MM.1S (cell line): ENCODE measurements at regions not wholly inside any gene's neighbourhood (a gene's known extent, or its start where the extent isn't known, plus 50 kb on each side); places are given as distances from the start of the nearest gene placed in this dataset.

Experiments used
- DNase-seq: peaks from one replicate; pipeline ENCODE4 v3.0.0-alpha.2; 2015
- H2AFZ ChIP-seq: fragments of 300-600 bp; sonication (generic); 2 replicates; pipeline ENCODE4 v1.6.0; 2016; ENCODE audit warnings: antibody characterized with exemption, low read length
- H3F3A ChIP-seq: fragments of 300-600 bp; sonication (generic); 2 replicates; pipeline ENCODE4 v1.6.1; 2016; ENCODE audit warnings: mild to moderate bottlenecking, antibody characterized with exemption, low read length, moderate library complexity, mixed read lengths; ENCODE audit not compliant: insufficient read depth
- H3K27ac ChIP-seq: fragments of 300-600 bp; sonication (generic); 2 replicates; pipeline ENCODE4 v1.5.1; 2016; ENCODE audit warnings: mild to moderate bottlenecking, low read length
- H3K27me3 ChIP-seq: fragments of 300-600 bp; sonication (generic); replicated peaks from 2 replicates; pipeline ENCODE4 v1.6.0; 2016; ENCODE audit warnings: low read length; ENCODE audit not compliant: insufficient read depth
- H3K36me3 ChIP-seq: fragments of 300-600 bp; sonication (generic); replicated peaks from 2 replicates; pipeline ENCODE4 v1.6.1; 2016; ENCODE audit warnings: mild to moderate bottlenecking, low read length, mixed read lengths; ENCODE audit not compliant: insufficient read depth
- H3K4me1 ChIP-seq: fragments of 300-600 bp; sonication (generic); 2 replicates; pipeline ENCODE4 v1.6.1; 2016; ENCODE audit warnings: low read length, mixed read lengths
- H3K4me2 ChIP-seq: fragments of 300-600 bp; sonication (generic); 2 replicates; pipeline ENCODE4 v1.6.0; 2016; ENCODE audit warnings: low read depth, low read length
- H3K4me3 ChIP-seq: fragments of 300-600 bp; sonication (generic); 2 replicates; pipeline ENCODE4 v1.5.1; 2016; ENCODE audit warnings: low read length, mixed read lengths
- H3K79me2 ChIP-seq: fragments of 300-600 bp; sonication (generic); 2 replicates; pipeline ENCODE4 v1.6.1; 2016; ENCODE audit warnings: mixed run types, low read length, mixed read lengths
- H3K9ac ChIP-seq: fragments of 300-600 bp; sonication (generic); 2 replicates; pipeline ENCODE4 v1.6.1; 2016; ENCODE audit warnings: low read length, mixed read lengths
- H3K9me2 ChIP-seq: fragments of 300-600 bp; sonication (generic); replicated peaks from 2 replicates; pipeline ENCODE4 v1.6.1; 2016; ENCODE audit warnings: mild to moderate bottlenecking, low read length, mixed read lengths; ENCODE audit not compliant: insufficient read depth
- H3K9me3 ChIP-seq: fragments of 300-600 bp; sonication (generic); replicated peaks from 2 replicates; pipeline ENCODE4 v1.6.1; 2016; ENCODE audit warnings: mild to moderate bottlenecking, low read length, mixed read lengths; ENCODE audit not compliant: insufficient read depth
- H4K20me1 ChIP-seq: fragments of 300-600 bp; sonication (generic); 2 replicates; pipeline ENCODE4 v1.6.1; 2016; ENCODE audit warnings: mild to moderate bottlenecking, low read length, moderate library complexity, mixed read lengths; ENCODE audit not compliant: insufficient read depth
- EZH2 ChIP-seq: fragments of 300-600 bp; sonication (generic); optimal IDR thresholded peaks from 2 replicates; pipeline ENCODE3; 2017; ENCODE audit warnings: low read depth, mild to moderate bottlenecking, antibody characterized with exemption, low read length, mixed read lengths
- EZH2phosphoT487 ChIP-seq: fragments of 300-600 bp; sonication (generic); IDR thresholded peaks from 2 replicates; pipeline ENCODE4 v1.6.1; 2018; ENCODE audit warnings: antibody characterized with exemption, low read length
- TF ChIP-seq, protein P1 (sequence below): fragments of 300-600 bp; sonication (generic); IDR thresholded peaks from 2 replicates; pipeline ENCODE4 v1.5.1; 2016; ENCODE audit warnings: antibody characterized with exemption, low read length, mixed read lengths

DNA sequence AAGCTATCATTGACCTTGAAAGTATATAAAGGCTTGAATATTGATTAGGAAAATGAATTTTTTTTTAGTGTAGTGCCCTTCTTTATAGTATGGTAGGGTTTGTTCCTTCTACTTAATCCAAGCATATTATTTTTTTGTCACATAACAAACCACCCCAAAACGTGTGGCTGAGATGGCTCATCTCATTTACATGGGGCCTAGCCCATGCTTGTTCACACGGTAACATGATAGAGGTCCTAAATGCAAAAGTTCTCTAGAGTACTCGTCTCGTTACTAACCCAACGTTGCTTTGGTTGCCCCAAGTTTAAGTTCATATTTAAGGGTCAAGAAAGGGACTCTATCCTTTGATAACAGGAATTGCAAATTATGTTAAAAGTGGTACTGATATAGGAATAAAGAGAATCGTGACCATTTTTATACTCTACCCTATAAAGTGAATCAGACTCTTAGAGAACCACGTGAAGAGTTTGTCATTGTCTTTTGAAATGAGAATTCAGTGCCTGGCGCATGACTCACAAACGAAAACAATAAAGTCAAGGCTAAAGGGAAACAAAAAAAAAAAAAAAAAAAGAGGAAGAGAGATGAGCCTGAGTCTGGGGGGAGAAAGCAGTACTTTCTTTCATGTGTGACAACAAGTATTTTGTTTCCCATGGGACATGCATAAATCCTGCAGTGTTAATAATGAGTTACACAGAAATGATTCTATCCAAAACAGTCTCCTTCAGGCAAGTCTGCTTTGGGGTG is 402.8 kb upstream of the NWD2 start:
- Histone ChIP-seq H4K20me1 (no peaks in the 10 kb centered on the region), H3K9ac (no peak overlapping the region), H3K4me2 (no peak overlapping the region), H3K4me3 (no peak overlapping the region), H3K27me3 (no peaks in the 10 kb centered on the region), H3K36me3 (no peaks in the 10 kb centered on the region), H3K4me1 (no peaks in the 10 kb centered on the region), H3K9me3 (no peaks in the 10 kb centered on the region), H3K79me2 (no peaks in the 10 kb centered on the region), H2AFZ (no peak overlapping the region), H3K27ac (no peak overlapping the region), H3F3A (no peaks in the 10 kb centered on the region), H3K9me2 (no peaks in the 10 kb centered on the region)
- TF ChIP-seq EZH2 (no peak), EZH2phosphoT487 (no peak)
- TF ChIP-seq, protein P1, sequence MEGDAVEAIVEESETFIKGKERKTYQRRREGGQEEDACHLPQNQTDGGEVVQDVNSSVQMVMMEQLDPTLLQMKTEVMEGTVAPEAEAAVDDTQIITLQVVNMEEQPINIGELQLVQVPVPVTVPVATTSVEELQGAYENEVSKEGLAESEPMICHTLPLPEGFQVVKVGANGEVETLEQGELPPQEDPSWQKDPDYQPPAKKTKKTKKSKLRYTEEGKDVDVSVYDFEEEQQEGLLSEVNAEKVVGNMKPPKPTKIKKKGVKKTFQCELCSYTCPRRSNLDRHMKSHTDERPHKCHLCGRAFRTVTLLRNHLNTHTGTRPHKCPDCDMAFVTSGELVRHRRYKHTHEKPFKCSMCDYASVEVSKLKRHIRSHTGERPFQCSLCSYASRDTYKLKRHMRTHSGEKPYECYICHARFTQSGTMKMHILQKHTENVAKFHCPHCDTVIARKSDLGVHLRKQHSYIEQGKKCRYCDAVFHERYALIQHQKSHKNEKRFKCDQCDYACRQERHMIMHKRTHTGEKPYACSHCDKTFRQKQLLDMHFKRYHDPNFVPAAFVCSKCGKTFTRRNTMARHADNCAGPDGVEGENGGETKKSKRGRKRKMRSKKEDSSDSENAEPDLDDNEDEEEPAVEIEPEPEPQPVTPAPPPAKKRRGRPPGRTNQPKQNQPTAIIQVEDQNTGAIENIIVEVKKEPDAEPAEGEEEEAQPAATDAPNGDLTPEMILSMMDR = no peak
- DNase-seq = no peak

DNA sequence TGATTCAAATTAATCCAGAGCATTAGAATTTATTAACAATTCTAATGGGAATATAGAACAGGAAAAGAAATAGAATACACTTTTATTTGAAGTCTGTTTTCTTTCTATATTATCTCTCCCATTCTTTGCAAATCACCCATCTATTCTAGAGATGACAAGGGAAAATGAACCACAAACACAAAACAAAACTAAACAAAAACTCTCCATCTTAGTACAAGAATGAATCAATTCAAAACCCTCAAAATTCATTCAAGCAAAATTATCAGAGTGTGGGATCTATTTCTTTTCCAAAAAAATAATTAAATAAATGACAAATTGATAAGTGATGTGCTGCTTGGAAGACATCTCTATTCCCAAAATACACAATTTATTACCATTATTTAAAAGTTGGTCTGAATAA is 400.1 kb upstream of the NWD2 start:
- DNase-seq = no peak
- H3K4me3 ChIP-seq = no peak overlapping the region
- H3K9me3 ChIP-seq = no peaks in the 10 kb centered on the region
- no peak overlapping the region for H3K4me2 ChIP-seq
- no peak overlapping the region for H3K27ac ChIP-seq
- no peaks in the 10 kb centered on the region for H3K36me3 ChIP-seq
- H3K9me2 ChIP-seq = no peaks in the 10 kb centered on the region
- H3K4me1 ChIP-seq = no peaks in the 10 kb centered on the region
- H3K27me3 ChIP-seq = no peaks in the 10 kb centered on the region
- TF ChIP-seq, protein P1 = no peak
- TF ChIP-seq EZH2phosphoT487 (no peak), EZH2 (no peak)
- H3K79me2 ChIP-seq = no peaks in the 10 kb centered on the region
- H4K20me1 ChIP-seq = no peaks in the 10 kb centered on the region
- H3F3A ChIP-seq = no peaks in the 10 kb centered on the region
- H2AFZ ChIP-seq = no peak overlapping the region
- H3K9ac ChIP-seq = no peak overlapping the region

DNA sequence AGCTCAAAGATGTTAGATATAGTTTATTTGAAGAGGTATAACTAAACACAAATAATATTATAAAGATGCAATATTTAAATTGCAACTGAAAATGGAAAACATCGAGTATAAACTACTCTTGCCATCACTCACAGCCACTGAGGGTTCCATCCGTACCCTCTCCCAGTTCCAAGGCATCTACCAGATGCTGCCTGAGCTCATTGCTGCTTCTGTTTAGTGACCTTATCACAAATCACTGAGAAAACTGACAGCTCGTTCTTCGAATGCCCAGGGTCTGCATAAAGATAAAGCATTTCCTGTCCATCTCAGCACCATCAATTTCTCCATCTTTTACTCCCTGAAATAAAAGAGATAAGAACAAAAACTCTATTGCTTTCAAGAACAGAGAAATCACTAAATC is 391.7 kb upstream of the NWD2 start:
- no peak overlapping the region for H3K4me3 ChIP-seq
- H3K9me3 ChIP-seq = no peaks in the 10 kb centered on the region
- H3K36me3 ChIP-seq = no peaks in the 10 kb centered on the region
- H2AFZ ChIP-seq = no peak overlapping the region
- H3K4me2 ChIP-seq = no peak overlapping the region
- H3K4me1 ChIP-seq = no peaks in the 10 kb centered on the region
- H3F3A ChIP-seq = no peaks in the 10 kb centered on the region
- H3K27ac ChIP-seq = no peak overlapping the region
- no peak for DNase-seq
- TF ChIP-seq EZH2phosphoT487 (no peak), EZH2 (no peak)
- TF ChIP-seq, protein P1 = no peak
- no peaks in the 10 kb centered on the region for H3K9me2 ChIP-seq
- H3K9ac ChIP-seq = no peak overlapping the region
- no peaks in the 10 kb centered on the region for H4K20me1 ChIP-seq
- no peaks in the 10 kb centered on the region for H3K27me3 ChIP-seq
- H3K79me2 ChIP-seq = no peaks in the 10 kb centered on the region
